HG03442 (cell line): ENCODE measurements at regions not wholly inside any gene's neighbourhood (a gene's known extent, or its start where the extent isn't known, plus 50 kb on each side); places are given as distances from the start of the nearest gene placed in this dataset.
"Not testable (repeated sequence)": the region's sequence is repeated elsewhere in the genome, so short reads cannot be mapped to it uniquely, and the experiment has no call there.

Source experiments
- ATAC-seq: cut with Tn5 transposase; IDR thresholded peaks from one replicate; pipeline ENCODE4 v1.9.1; 2021; ENCODE audit warnings: mild to moderate bottlenecking, moderate library complexity; ENCODE audit not compliant: unreplicated experiment

DNA sequence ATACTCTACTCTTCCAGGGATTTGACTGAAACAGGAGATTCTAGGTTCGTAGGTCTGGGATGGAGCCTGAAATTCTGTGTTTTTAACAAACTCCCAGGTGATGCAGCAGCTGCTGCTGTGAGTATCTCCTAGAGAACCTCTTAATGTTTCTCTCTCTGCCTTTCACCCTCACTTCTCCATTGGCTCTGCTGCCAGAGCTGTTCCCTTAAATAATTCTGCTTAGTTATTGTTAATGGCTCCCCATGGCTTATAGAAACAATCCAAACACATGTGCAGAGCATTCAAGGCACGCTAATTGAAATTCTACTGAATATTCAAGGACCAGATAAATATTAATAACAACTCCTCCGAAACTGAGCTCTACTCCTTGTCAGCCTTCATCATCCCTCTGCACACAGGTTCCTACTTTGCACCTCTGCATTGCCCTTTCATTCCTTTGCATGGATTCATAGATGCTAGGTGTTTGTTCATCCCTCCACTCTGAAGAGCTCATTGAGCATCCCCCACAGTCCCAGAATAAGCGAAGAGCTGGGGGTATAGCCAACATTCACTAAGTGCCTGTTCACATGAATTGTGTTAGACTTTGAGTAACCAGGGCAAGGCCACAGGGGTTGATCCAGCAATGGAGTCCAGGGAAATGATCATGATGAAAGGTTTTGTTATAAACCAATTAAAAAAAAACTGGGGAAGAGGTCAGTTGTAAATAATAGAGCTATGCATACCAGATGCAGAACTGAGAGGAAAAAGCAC, 488.4 kb upstream of the JAG1 start:
- no peak for ATAC-seq

DNA sequence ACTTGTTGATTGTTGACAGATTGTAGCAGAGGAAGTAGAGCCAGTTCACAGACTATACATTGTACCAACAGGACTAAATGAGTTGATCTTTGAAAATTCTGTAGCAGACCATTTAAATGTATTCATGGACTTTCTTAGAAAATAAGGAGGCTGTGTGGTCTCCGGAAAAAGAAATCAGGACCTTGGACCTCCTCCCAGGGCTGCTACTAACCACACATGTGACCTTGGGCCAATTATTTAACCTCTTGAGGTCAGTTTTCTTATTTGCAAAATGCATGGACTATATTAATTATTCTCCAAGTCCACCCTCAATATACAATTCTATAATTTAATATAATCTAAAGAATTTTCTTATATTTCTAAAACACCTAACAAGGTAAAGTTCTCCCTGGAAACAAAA, 492.0 kb upstream of the JAG1 start:
- no peak for ATAC-seq

DNA sequence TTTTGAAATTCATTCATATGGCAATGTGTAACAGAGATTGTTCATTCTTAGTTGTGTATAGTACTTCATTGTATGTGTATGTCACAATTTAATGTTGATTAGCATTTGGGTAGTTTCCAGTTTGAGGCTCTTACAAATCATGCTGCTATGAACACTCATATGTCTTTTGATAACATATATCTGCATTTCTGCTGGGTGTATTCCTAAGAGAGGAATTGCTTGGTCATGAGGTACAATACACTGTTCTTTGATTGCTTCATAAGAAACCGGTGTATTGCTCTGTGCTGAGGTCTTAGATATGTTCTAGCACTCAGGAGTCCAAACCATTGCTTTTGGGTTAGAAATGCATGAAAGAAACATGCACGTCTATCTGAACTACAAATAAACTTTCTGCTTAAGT, 492.9 kb upstream of the JAG1 start:
- ATAC-seq, result no peak

DNA sequence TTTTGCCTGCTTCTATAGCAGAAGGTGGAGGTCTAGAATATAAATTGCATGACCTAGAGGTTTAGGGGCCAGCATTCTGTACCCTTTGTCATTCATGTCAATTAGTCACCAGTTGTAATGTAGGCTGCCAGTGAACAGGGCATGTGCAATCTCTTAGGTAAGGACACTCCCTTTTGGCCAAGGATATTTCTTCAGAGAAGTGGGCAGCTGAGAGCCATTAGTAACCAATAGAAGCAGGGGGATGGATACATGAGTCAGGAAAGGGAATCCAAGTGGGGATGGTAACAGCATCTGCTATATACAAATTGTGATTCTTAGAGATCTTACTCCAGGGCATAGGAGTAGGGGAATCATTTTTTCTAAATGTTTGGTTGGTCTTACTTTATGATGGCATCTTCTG, 494.2 kb upstream of the JAG1 start:
- no peak for ATAC-seq

- no peak for ATAC-seq
Observed at GRCh38 chr20:11170025-11170424, 496.2 kb upstream of the JAG1 start.

GRCh38 chr20:11170565-11170964, 496.8 kb upstream of the JAG1 start:
- ATAC-seq, result no peak

- no peak for ATAC-seq
Observed at GRCh38 chr20:11172881-11173280, 499.1 kb upstream of the JAG1 start.

GRCh38 chr20:11173916-11174315, 500.1 kb upstream of the JAG1 start:
- ATAC-seq, result no peak

- ATAC-seq, result no peak
Observed at GRCh38 chr20:11174861-11175260, 501.1 kb upstream of the JAG1 start.

- ATAC-seq, result no peak
Observed at GRCh38 chr20:11176431-11176830, 502.6 kb upstream of the JAG1 start.

DNA sequence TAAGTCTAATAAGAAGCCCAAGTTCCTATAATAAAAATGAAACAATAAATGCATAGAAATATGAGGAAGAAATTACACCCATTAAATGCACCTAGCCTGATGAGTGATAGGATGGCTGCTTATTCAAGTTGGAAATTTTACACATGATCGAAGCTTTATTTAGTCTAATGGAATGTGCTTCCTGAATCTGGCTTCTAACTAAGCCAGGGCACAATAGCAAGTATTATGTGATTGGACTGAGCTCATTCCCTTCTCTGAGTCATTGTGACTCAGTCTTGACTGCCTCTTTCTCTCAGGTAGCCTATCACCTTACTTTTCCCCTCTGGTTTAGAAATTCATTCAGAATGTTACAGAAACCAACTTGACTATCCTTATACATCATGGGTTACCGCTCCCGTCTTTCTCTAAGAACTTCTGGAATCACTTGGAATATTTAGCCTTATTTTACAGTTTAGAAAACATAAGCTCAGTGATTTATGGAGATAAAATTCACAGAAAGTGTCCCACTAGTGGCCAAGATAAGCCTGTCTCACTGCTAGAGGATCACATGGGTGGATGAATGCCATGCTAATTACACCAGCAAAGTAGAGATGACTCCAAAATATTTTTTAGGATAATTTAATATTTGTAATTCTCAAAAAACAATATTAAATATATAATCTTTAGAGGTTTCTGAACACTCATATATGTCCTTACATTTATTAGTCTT, 505.3 kb upstream of the JAG1 start:
- ATAC-seq, result no peak

- ATAC-seq, result no peak
Observed at GRCh38 chr20:11180186-11180585, 506.4 kb upstream of the JAG1 start.

GRCh38 chr20:11181129-11181528, 507.3 kb upstream of the JAG1 start:
- not testable (repeated sequence) for ATAC-seq

GRCh38 chr20:11181966-11182365, 508.2 kb upstream of the JAG1 start:
- ATAC-seq, result no peak

DNA sequence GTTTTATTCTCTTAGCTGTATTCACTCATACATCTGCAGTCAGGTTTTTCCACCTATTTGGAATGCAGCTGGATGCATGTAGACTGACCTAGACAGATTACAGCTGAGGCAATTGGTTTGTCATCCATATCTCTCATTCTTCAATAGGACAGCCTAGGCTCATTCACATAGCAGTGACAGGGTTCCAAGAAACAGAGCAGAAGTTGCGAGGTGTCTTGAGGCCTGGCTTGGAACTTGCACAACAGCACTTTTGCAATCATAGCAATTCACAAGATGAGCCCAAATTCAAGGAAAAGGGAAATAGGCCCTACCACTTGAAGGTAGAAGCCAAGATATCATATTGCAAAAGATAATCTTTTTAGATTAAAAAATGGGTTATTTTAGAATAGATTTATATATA, 508.9 kb upstream of the JAG1 start:
- no peak for ATAC-seq

- no peak for ATAC-seq
Observed at GRCh38 chr20:11186301-11187008, 512.7 kb upstream of the JAG1 start.

DNA sequence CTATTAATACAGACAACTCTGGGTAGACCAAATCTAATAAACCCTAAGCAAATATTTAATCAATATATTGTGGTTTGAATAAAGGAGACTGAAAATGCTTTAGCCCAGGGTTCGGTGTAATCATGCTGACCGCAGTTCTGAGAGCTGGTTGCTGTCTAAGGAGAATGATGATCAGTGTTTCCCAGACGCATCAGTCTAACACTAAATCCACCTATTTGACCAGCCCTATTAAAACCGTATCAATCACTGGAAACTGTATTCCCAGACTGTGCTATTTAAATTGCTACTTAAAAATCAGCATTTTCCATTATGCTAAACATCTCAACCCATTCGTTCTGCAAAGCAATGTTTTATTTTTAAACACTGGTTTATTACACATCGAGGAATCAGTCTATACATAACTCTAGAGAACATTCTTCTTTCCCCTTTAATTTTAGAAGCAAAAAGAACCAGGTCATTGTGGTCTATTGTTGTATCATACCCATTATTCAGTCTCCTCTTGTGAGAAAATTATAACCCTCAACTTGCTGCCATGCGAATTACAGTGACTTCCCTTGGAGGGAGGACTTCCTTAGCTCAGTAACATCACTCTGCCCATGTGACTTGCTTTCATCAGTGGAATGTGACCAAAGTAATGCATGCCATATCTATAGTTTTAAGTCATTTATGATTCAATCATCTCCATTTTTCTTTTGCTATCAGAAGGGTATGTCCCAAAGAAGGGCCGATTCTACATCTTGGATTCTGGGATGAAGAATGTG, 515.2 kb upstream of the JAG1 start:
- ATAC-seq, result no peak

- no peak for ATAC-seq
Observed at GRCh38 chr20:11190741-11191140, 516.9 kb upstream of the JAG1 start.

- no peak for ATAC-seq
Observed at GRCh38 chr20:11192106-11192505, 518.3 kb upstream of the JAG1 start.

DNA sequence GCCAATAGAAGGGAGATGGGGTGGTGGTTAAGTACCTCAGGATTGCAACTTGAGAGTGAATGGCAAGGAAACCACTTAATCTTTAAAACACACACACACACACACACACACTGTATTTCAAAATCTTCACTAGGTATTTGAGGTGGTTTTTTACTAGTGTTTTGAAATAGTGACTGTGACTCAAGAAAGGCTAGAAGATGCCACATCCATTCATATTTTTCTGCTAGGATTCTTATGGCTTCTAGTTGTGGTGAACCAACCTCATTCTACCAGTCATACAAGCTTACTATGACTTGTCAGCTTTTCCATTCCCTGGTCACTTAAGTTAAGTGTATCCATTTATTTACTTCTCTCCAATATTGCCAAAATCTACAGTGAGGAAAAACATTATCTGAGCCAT, 519.4 kb upstream of the JAG1 start:
- ATAC-seq, result no peak

DNA sequence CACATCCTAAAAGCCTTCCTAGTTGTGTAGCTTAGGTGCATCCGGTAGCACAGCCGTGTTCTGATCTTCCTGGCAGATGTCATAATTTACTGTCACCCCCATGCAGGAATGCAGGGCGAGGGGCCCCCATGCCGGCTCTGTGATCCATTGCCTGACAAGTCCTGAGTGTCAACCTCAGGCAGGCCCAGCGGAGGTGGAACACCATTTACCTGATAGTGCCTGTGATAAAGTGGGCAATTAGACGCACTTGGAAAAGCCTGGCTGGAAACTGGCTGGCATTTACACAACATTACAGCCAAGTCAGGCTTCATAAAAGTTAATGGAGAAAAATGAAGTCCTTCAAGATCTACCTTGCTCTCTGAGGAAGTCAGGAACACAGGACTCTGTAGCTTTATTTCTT, 521.4 kb upstream of the JAG1 start:
- no peak for ATAC-seq
